GM19438 (cell line): ENCODE measurements at regions not wholly inside any gene's neighbourhood (a gene's known extent, or its start where the extent isn't known, plus 50 kb on each side); places are given as distances from the start of the nearest gene placed in this dataset.

Source experiments
- ATAC-seq: cut with Tn5 transposase; IDR thresholded peaks from one replicate; pipeline ENCODE4 v1.9.1; 2021; ENCODE audit warnings: low read depth; ENCODE audit not compliant: unreplicated experiment

DNA sequence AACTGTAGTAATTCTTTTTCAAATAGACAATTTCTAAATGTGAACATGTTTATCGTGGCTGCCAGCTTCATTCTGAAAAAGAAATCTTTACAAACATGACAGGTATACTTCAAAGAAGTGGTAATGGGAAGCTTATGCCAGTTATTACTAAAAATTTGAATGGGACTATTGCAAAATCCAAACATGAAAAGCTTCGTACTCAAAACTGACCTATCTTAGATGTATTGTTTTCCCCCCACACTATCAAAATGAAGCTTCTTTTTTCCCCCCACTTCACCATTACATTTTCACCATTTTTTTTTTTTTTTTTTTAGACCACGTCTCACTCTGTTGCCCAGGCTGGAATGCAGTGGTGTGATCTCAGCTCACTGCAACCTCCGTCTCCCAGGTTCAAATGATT is 50.4 kb upstream of the SERTAD2 start:
- no peak for ATAC-seq

DNA sequence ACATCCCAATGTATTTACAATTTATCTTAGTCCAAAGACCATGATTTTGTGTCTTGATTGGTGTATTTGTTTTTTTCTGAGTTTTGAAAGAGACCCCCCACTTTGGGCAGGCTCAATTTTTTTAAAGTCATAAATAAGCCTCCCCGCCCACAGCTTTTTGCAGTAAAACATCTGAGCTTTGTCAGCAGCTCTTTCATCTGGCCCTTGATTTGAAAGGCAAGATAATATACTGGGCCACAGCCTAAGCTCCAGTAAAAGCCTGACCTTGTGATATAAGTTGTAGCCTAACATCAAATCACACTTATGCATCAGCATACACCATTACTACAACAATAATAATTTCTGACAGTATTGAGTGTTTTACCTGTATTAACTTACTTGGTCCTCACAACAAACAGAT is 51.3 kb upstream of the SERTAD2 start:
- ATAC-seq = no peak

DNA sequence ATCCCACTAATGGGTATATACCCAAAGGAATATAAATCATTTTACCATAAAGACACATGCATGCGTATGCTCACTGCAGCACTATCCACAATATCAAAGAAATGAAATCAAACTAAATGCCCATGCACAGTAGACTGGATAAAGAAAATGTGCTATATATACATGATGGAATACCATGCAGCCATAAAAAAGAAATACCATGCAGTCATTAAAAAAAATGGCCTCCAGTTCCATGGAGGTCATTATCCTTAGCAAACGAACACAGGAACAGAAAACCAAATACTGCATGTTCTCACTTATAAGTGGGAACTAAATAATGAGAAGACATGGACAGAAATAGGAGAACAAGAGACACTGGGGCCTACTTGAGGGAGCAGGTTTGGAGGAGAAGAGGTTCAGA is 53.6 kb upstream of the SERTAD2 start:
- no peak for ATAC-seq

DNA sequence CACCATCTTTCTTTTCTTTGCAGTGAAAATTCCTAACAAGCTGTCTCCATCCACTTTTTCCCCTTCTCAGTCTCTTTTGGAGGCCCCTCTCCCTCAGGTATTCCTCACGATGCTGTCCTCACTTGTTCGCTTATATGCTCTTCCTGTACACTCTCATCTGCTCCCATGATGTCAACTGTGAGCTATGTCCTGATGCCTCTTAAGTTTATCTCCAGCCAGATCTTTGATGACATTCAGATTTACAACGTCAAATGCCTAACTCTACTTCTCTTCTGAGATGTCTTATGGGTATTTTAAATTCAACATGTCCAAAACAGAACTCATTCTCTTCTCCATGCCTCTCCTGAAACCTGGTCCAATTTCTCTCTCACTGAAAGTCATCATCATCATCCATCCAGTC is 55.1 kb upstream of the SERTAD2 start:
- ATAC-seq = no peak

DNA sequence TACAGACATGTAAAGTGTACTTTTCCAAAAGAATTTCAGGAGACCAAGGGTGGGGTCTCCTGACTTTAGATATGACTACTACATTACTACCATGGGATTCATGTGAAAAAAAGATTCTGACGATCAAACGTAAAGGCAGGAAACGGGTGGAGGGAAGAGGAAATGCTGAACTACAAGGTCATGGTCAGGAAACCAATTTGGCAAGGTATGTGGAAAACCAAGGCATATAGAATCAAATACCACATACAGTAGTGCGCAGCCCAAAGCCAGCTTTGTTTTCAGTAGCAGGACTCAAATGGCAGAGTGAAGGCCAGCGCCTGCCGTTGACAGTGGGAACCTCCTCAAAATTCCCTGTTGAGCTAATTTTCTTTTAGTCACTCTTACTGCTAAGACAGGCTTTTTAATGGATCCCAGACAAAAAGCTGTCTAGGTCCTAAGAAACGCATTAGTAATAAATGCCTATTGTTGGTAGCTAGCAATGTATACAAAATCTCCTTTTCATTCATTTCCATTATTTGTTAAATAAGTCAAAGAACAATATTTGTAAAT is 57.6 kb upstream of the SERTAD2 start:
- no peak for ATAC-seq

DNA sequence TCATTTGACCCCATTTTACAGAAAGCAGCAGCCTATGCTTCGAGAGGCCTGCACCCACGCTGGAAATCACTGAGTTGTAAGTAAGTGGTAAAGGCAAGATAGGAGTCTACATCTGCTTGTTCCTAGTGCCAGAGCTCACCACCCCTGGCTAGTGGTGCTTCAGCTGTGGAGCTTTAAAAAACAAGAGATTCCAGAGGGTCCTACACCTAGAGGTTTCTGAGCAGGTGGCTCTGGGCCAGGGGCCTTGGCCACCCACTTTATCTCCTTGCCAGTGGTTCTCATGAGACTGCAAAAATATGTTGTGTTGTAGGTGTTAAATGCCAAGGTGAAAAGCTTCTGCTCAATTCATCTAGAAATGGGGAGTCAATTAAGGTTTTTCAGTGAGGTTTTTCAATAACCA is 60.0 kb upstream of the SERTAD2 start:
- ATAC-seq = no peak

DNA sequence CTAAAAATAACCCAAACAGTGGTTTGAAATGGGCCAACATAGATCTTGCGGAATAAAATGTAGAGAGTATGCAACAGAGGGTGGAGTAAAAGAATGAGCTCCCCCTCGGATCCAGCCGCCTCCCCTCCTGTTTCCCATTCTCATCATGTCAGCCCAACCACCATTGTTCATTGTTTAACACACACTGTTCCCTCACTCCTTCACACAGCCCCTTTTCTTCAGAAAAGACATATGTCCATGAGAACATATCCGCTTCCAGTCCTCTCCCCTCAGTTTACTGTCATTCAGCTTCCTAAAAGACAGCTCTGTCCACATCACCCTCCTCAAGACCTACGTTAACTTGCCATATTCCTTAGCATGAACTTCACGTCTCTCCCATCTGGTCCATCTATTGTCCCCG is 62.9 kb upstream of the SERTAD2 start:
- no peak for ATAC-seq

DNA sequence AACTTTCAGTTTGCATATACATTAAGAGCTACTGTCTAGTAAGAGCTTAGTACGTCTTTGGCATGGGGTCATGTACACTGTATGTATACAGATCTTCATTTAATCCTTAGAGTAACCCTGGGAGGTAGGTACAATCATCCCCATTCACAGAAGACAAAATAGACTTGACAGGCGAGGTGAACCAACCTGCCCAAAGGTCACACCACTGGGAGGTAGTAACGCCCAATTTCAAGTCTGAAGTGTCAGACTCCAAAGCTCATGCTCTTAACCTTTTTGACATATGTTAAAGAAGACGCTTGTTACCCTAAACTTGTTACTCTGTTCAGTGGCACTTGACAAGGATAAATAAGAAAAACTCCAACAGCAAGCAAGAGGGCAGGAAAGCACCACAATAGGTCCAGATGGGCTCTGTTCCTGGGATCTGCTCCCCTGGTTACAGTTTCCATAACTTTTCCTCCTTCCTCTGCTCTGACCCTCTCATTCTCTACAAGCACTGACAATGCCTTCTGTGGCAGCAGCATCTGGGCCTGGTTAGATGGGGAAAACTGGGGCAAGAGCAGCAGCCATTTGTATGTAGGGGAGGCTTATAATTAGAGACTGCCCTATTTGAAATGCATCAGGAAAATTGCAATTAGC is 64.7 kb upstream of the SERTAD2 start:
- no peak for ATAC-seq

DNA sequence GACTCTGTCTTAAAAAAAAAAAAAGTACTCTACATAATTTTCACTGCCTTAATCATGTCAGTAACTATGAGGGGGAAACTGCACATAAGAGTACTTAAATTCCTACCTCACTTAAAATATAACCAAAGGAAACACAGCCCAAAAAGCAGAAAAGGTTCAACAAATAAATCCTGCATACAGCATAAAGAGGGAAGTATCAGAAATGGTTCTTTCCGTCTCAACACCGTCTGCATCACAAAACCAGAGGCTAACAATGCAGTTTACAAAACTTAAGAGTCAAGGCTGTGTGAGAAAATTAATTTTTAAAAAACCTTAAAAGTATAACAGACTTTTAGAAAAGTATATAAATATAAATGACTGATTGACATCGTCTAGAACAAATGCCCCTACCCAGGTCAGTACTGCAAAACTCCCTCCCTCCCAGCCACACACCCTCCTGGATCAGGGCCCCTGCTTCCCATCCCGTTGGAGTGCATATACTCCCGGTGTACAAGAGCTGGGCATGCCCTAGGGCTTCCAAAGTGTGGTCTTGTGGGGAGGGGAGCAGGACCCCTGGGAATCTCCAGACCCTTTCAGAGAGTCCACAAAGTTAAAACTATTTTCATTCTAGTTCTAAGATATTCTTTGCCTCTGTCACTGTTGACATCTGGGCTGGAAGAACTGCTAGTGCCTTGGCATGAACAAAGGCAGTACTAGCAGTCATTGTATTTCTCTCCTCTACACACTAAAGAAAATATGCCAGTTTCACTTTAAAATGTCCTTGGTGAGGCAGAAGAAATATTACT is 67.0 kb upstream of the SERTAD2 start:
- ATAC-seq = no peak

DNA sequence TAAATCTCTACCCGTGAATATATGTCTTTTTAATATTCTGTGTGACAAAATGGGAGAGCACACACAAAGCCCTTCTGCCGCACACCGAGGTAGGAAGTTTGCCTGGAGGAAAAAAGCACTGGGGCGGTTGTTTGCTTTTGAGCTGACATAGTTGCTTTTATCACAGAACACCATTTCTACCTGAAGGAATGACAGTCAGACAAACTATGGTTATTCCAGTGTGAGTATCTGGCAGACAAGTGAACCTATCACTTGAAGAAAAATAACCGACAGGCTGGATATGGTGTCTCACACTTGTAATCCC is 67.6 kb upstream of the SERTAD2 start:
- ATAC-seq = no peak

DNA sequence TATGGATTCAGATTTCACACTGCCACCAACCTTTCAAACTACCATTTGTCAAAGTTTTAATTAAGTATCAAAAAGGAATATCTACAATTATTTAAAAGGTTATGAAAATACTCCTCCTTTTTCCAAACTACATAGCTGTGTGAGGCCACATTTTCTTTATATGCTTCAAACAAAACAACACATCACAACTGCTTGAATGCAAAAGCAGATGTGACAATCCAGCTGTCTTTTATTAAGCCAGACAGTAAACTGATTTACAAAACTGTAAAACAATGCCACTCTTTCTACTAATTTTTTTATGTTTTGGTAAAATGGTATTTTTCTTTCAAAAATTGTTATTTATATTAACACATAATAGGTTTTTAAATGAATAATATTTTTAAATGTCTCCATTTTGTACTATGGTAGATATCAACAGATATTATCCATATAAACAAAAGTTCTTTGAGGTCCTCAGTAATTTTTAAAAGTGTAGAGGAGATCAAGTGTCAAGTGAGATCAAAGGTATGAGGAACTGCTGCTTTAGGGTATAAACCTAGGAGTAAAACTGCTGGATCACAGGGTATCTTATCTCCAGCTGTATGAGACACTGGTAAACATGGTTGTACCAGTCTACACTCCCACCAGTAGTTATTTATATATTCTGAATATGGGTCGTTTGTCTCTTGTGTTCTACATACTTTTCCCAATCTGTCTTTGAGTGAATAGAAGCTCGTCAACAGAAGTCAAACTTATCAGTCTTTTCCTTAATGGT is 68.8 kb upstream of the SERTAD2 start:
- no peak for ATAC-seq

DNA sequence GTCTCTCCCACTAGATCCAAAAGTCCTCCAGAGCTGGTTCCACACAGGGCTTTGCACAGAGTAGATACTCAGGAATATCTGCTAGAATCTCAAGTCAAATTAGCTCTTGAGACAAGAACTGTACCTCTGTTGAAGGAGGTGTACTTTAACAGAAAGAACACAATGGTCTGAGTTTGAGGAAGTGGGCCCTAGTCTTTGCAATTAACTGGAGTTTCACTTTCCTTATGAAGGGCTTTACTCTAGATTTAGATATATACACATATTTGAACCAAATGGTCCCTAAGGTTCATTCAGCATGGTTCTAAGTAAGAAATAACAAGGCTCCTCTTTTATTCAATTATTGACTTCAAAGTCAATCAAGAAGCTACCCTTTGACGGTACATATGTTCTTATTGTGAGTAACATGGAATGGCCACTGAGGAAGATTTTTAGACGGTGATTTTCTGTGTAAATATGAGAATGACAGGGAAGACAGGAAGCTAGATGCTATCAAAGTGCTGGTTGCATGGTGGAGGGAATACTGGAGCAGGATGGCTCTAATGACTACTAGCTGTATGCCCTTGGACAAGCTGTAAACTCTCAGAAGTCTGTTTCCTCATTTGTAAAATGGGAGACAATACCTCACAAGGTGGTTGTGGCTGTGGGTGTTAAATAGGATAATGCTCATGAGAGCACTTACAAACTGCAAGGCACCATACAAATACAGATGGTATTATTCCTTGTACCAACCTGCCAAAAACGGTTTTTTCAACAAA is 73.5 kb upstream of the SERTAD2 start:
- peak; percentile 78 for ATAC-seq

DNA sequence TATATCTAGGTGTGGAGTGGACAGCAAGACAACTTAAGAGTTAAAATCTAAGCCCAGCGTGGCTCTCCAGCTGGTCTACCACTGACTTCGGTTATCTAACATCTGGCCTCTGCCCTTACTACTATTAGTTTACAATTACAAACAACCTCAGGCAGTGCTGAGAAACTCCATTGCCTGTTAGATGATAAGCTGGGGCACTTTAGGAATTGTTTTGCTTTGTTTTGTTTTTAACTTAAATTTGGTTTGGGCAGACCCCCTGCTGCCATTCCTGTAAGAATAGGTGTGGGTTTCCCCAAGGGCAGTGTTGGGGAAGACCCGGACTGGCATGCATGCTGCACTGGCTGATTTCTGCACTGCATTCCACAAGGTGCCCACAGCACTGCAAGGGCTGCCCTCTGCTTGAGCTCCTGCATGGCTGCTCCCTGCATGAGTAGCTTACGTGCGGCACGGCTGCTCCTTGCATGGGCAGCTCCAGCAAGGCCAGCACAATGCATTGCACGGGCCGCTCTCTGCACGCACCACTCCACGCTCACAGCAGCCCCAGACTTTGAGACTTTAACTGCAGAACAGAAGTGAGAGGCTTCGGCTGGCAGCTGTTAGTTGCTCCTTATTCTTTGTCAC is 74.2 kb upstream of the SERTAD2 start:
- no peak for ATAC-seq

DNA sequence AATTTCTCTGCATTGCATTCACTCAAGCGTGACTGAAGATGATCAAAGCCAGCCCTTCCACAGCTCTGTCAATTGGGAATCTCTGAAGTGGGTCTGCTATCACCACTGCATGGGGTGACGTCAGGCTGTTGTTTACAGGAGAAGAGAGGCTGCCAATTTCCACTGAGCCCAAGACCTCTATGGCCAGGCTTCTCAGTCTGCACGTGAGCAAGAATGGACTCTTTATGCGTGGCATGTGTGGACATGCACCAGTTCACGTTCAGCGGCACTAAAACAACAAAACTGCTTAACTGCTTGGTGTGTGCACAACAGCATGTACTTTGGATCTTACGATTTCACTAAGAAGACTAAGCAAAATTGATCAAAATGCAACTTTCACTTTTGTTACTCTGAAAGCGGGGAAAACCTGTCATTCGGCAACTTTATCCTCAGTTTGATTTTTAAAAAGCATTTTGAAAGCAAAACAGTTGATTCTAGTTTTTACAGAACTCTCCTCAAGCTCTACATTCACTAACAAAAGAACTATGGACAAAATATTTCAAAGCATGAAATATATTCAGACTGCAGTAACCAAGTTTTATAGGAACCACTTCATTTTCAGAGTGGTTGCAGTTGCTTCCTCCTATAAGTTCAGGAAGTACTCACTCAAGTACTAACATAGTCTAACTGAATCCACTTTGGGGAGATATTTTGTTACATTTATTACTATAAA is 77.0 kb upstream of the SERTAD2 start:
- ATAC-seq = no peak

DNA sequence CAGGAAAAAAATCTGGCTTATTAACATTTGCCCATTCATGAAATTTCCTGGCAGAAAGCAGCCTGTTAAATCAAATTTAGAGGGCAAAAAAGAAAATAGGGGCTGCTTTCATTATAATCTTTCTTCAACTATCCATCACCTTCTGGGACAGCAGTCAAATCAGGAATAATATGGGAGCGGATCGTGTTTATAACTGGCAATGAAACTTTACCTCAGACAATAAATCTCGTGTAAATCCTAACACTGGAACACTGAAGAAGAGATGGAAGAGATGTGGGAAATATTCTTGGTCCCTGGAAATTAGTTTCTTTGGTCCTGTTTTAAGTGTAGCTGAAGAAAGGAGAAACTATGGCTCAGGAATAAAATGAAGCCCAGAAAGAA is 77.5 kb upstream of the SERTAD2 start:
- no peak for ATAC-seq

DNA sequence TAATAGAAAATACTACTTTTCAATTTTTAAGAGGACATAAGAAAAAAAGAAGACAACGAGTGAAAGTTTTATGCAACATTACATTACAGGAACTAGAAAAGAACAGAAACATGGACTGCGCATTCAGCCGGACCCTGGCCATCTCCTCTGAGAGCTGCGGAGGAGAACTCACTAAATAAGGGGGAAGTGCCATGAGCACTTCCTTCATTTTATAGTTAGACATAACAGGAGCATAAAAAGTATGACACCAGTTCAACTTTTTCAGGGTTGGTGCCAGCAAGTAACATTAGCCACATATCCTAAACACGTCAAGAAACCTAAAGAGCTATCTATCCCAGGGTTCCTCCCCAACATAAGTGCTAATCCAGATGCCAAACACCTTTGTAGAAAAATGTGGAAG is 78.0 kb upstream of the SERTAD2 start:
- ATAC-seq = no peak

DNA sequence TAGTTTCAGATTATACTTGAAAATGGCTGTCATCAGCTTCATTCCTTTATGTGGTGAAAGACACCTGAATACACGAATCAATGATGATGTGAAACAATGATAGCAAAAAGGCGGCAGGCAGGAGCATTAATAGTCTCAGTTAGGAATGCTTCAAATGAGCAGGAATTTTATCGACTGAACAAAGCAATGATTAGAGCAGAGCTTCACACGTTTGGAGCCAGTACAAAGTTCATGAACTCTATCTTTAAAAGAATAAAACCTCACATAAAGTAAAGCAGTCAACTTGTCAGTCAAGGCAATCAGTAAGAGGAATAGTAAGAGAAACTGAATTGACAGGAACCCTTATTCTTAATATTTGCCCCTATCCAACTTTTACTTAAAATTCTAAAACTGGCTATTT is 78.4 kb upstream of the SERTAD2 start:
- no peak for ATAC-seq

DNA sequence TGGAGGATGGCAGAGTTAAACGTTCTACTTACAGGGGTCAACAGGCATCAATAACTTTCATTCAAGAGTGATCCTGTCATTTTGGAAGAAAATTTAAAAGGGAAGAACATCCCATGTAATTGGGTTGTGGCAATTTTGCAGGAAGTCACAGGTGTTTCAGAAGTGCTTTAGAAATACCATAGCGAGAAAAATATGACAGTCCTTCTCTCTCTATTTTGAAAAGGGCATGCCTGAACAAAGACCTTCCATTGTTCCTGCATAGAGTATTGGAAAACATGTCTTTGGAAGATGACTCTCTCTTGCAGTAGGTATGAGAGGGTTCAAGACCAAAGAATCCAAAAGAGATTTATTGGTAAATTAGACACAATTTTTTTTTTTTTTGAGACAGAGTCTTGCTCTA is 81.8 kb upstream of the SERTAD2 start:
- no peak for ATAC-seq

DNA sequence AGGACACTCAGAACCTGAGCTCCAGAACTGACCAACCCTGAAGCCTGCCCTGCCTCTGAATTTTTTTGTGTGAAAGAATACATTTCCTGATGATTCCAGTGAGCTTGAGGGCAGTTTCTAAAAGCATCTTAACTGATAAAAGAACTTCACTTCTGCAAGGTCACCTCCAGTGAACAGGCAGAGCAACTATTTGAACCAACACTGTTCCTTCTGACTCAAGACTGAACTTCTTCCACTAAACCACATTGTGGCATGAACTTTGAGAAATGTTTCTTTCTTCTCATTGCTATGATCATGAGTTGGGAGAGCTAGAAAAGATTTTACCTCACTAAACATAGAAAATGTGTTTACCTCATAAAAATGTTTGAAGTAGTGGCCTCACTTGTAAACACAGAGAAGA is 83.8 kb upstream of the SERTAD2 start:
- ATAC-seq = peak; percentile 47

DNA sequence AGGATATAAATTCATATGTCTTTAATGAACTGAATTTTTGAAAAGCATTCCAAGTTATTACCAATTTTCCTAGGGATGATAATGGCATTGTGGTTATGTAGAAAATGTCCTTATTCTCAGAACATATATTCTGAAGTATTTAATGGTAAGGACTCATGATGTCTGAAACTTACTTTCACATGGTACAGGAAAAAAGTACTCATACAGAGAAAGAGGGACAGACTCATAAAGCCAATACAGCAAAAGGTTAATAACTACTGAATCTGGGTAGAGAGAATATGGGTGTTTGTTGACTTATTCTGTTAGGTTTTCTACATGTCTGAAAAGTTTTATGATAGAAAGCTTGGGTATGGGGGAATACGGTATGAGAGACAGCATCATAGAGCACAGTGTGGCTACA is 84.3 kb upstream of the SERTAD2 start:
- no peak for ATAC-seq
